ENCODE measurements at regions not wholly inside any gene's neighbourhood (a gene's known extent, or its start where the extent isn't known, plus 50 kb on each side); places are given as distances from the start of the nearest gene placed in this dataset.

DNA sequence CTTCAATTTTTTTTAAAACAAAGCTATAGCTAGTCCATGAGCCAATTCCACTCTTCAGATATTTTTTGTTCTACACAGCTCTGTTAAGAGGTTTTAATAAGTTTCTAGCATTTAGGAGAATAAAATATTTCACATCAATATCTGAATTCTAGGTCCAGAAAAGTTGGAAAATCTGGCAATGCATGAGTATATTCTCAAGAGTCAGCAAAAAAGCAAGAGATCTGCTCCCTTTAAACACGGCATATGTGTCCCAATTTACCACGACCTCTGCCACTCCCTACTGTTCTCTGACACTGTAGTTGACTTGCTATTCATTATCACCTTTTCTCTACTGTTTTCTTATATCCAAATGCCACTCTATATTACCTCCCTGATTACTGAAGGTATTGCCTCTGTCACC is 145.1 kb upstream of the TGFBR2 start:
- Histone ChIP-seq H3K9me3 (ENCODE audit: insufficient read depth, low read length) (no peaks in the 10 kb centered on the region), H2AFZ (ENCODE audit: low read depth, low read length, severe bottlenecking) (no peak overlapping the region), H3K36me3 (ENCODE audit: low read length) (no peaks in the 10 kb centered on the region), H3F3A (ENCODE audit: insufficient read depth) (no peaks in the 10 kb centered on the region), H3K9ac (ENCODE audit: low read length) (no peak overlapping the region), H3K27ac (ENCODE audit: low read depth, low read length) (no peak overlapping the region), H3K9me2 (replicated peaks; ENCODE audit: insufficient read depth, low read length) (no peaks in the 10 kb centered on the region), H4K20me1 (ENCODE audit: low read depth, low read length) (no peaks in the 10 kb centered on the region), H3K27me3 (ENCODE audit: low read length) (no peaks in the 10 kb centered on the region), H3K4me2 (ENCODE audit: low read depth, low read length, poor library complexity, severe bottlenecking) (no peak overlapping the region), H3K4me3 (ENCODE audit: insufficient read depth, low read length, poor library complexity, severe bottlenecking) (no peak overlapping the region), H3K79me2 (ENCODE audit: insufficient read depth, low read length) (no peaks in the 10 kb centered on the region)
- TF ChIP-seq, protein P1, sequence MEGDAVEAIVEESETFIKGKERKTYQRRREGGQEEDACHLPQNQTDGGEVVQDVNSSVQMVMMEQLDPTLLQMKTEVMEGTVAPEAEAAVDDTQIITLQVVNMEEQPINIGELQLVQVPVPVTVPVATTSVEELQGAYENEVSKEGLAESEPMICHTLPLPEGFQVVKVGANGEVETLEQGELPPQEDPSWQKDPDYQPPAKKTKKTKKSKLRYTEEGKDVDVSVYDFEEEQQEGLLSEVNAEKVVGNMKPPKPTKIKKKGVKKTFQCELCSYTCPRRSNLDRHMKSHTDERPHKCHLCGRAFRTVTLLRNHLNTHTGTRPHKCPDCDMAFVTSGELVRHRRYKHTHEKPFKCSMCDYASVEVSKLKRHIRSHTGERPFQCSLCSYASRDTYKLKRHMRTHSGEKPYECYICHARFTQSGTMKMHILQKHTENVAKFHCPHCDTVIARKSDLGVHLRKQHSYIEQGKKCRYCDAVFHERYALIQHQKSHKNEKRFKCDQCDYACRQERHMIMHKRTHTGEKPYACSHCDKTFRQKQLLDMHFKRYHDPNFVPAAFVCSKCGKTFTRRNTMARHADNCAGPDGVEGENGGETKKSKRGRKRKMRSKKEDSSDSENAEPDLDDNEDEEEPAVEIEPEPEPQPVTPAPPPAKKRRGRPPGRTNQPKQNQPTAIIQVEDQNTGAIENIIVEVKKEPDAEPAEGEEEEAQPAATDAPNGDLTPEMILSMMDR (IDR thresholded peaks at IDR 0.05; ENCODE audit: insufficient read depth, low read length, poor library complexity, severe bottlenecking): no peak
- TF ChIP-seq EZH2phosphoT487 (conservative IDR thresholded peaks at IDR 0.05; ENCODE audit: low read length): no peak

DNA sequence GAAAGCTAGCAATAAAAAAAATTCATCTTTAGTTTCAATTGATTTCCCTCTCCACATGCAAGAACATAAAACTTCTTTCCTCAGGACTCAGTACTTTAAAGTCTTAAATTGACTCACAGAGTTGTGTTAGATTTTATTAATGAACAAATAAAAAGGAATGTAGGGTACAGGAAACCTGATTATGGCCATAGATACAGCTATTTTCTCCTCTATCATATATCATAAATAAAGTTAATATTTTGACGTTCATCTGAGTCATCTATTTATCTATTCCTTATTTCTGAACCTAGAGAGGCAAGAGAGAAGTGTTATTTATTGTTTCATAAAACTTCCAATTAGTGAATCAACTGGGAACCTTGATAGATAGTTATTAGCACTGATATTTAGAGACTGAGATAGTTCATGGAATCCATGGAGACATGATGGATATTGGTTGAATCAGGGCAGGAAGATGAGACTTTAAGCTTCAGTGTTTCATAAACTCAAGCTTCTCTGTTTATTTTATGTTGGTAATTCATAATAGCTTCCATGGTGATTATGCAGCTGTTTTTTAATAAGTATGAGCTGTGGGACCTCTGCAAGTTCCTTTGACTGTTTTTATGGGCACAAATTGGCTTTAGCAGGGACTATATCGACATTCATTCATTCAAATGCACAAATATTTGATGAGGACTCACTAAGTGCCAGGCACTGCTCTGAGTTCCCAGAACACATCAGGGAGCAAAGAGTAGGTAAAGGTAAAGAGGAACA is 143.5 kb upstream of the TGFBR2 start:
- no peak overlapping the region for H3K27ac ChIP-seq (ENCODE audit: low read depth, low read length)
- H4K20me1 ChIP-seq (ENCODE audit: low read depth, low read length): no peaks in the 10 kb centered on the region
- H3K9ac ChIP-seq (ENCODE audit: low read length): no peak overlapping the region
- no peaks in the 10 kb centered on the region for H3K9me2 ChIP-seq (replicated peaks; ENCODE audit: insufficient read depth, low read length)
- H3K36me3 ChIP-seq (ENCODE audit: low read length): no peaks in the 10 kb centered on the region
- no peak overlapping the region for H3K4me3 ChIP-seq (ENCODE audit: insufficient read depth, low read length, poor library complexity, severe bottlenecking)
- H3K9me3 ChIP-seq (ENCODE audit: insufficient read depth, low read length): no peaks in the 10 kb centered on the region
- H3K4me2 ChIP-seq (ENCODE audit: low read depth, low read length, poor library complexity, severe bottlenecking): no peak overlapping the region
- H3K79me2 ChIP-seq (ENCODE audit: insufficient read depth, low read length): no peaks in the 10 kb centered on the region
- no peaks in the 10 kb centered on the region for H3K27me3 ChIP-seq (ENCODE audit: low read length)
- no peak for TF ChIP-seq EZH2phosphoT487 (conservative IDR thresholded peaks at IDR 0.05; ENCODE audit: low read length)
- TF ChIP-seq, protein P1 (IDR thresholded peaks at IDR 0.05; ENCODE audit: insufficient read depth, low read length, poor library complexity, severe bottlenecking): no peak
- H3F3A ChIP-seq (ENCODE audit: insufficient read depth): no peaks in the 10 kb centered on the region
- no peak overlapping the region for H2AFZ ChIP-seq (ENCODE audit: low read depth, low read length, severe bottlenecking)

DNA sequence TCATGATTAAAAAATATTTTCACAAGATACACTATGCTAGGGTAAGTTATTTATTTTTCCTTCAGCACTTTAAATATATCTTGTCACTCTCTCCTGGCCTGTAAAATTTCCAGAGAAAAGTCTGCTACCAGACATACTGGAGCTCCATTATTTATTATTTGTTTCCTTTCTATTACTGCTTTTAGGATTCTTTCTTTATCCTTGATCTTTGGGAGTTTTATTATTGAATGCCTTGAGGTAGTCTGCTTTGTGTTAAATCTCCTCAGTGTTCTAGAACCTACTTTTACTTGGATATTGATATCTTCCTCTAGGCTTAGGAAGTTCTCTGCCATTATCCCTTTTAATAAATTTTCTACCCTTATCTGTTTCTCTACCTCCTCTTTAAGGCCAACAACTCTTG is 142.0 kb upstream of the TGFBR2 start:
- H4K20me1 ChIP-seq (ENCODE audit: low read depth, low read length): no peaks in the 10 kb centered on the region
- no peak overlapping the region for H3K4me2 ChIP-seq (ENCODE audit: low read depth, low read length, poor library complexity, severe bottlenecking)
- no peaks in the 10 kb centered on the region for H3K36me3 ChIP-seq (ENCODE audit: low read length)
- TF ChIP-seq EZH2phosphoT487 (conservative IDR thresholded peaks at IDR 0.05; ENCODE audit: low read length): no peak
- TF ChIP-seq, protein P1 (IDR thresholded peaks at IDR 0.05; ENCODE audit: insufficient read depth, low read length, poor library complexity, severe bottlenecking): no peak
- H3K9me3 ChIP-seq (ENCODE audit: insufficient read depth, low read length): no peaks in the 10 kb centered on the region
- H3K9ac ChIP-seq (ENCODE audit: low read length): no peak overlapping the region
- H3K27me3 ChIP-seq (ENCODE audit: low read length): no peaks in the 10 kb centered on the region
- H3F3A ChIP-seq (ENCODE audit: insufficient read depth): no peaks in the 10 kb centered on the region
- no peak overlapping the region for H2AFZ ChIP-seq (ENCODE audit: low read depth, low read length, severe bottlenecking)
- no peaks in the 10 kb centered on the region for H3K9me2 ChIP-seq (replicated peaks; ENCODE audit: insufficient read depth, low read length)
- H3K79me2 ChIP-seq (ENCODE audit: insufficient read depth, low read length): no peaks in the 10 kb centered on the region
- no peak overlapping the region for H3K27ac ChIP-seq (ENCODE audit: low read depth, low read length)
- no peak overlapping the region for H3K4me3 ChIP-seq (ENCODE audit: insufficient read depth, low read length, poor library complexity, severe bottlenecking)

Data from SU-DHL-6 (cell line).